CD14-positive monocyte (primary cell): ENCODE measurements at regions not wholly inside any gene's neighbourhood (a gene's known extent, or its start where the extent isn't known, plus 50 kb on each side); places are given as distances from the start of the nearest gene placed in this dataset.

Source experiments
- DNase-seq, 3 donors: peaks; one replicate each; pipeline ENCODE4 v3.0.0-alpha.2; 2011 to 2022
- H2AFZ ChIP-seq: 2 replicates; pipeline ENCODE4 v1.6.0; 2012; ENCODE audit warnings: mild to moderate bottlenecking, low read depth, low read length, inconsistent platforms; ENCODE audit not compliant: insufficient read depth, poor library complexity, severe bottlenecking
- H3K27ac ChIP-seq, 2 donors: 1 replicate in 1 of 2; 2 replicates in 1 of 2; pipeline ENCODE4 v1.5.1; 2012 to 2013; ENCODE audit warnings: low read length in 2 of 2, control low read depth in 1 of 2, inconsistent platforms in 1 of 2, low read depth in 1 of 2, mild to moderate bottlenecking in 1 of 2
- H3K27me3 ChIP-seq, 2 donors: one replicate each; pipeline versions ENCODE4 v1.6.0 to v1.6.1; 2011 to 2013; ENCODE audit warnings: low read length in 2 of 2; ENCODE audit not compliant: control insufficient read depth in 2 of 2, insufficient read depth in 2 of 2
- H3K36me3 ChIP-seq, 2 donors: replicated peaks in 1 of 2; 1 replicate in 1 of 2; 2 replicates in 1 of 2; pipeline versions ENCODE4 v1.5.1 to v1.6.1; 2012 to 2013; ENCODE audit warnings: low read length in 2 of 2, control low read depth in 1 of 2, inconsistent platforms in 1 of 2, mild to moderate bottlenecking in 1 of 2; ENCODE audit not compliant: insufficient read depth in 2 of 2, control insufficient read depth in 1 of 2
- H3K4me1 ChIP-seq, 2 donors: 1 replicate in 1 of 2; 2 replicates in 1 of 2; pipeline versions ENCODE4 v1.5.1 to v1.6.1; 2012 to 2013; ENCODE audit warnings: low read length in 2 of 2, control low read depth in 1 of 2, inconsistent platforms in 1 of 2, mild to moderate bottlenecking in 1 of 2, moderate library complexity in 1 of 2; ENCODE audit not compliant: insufficient read depth in 2 of 2, control insufficient read depth in 1 of 2
- H3K4me2 ChIP-seq: replicated peaks from 2 replicates; pipeline ENCODE3; 2012; ENCODE audit warnings: low read length, moderate library complexity, mild to moderate bottlenecking; ENCODE audit not compliant: poor library complexity, severe bottlenecking; ENCODE audit errors: extremely low read depth
- H3K4me3 ChIP-seq, 3 experiments: fragments of 200-600 bp in 1 of 3; sonication (generic) in 1 of 3; replicated peaks in 1 of 3; 1 replicate in 2 of 3; 2 replicates in 1 of 3; pipeline ENCODE4 v1.5.1; 2011 to 2013; ENCODE audit warnings: low read length in 3 of 3, mild to moderate bottlenecking in 3 of 3, control low read depth in 2 of 3, low read depth in 2 of 3, inconsistent platforms in 1 of 3, moderate library complexity in 1 of 3
- H3K79me2 ChIP-seq: 2 replicates; pipeline ENCODE4 v1.6.0; 2012; ENCODE audit warnings: mild to moderate bottlenecking, control low read depth, inconsistent platforms, low read length, moderate library complexity; ENCODE audit not compliant: insufficient read depth
- H3K9ac ChIP-seq: 2 replicates; pipeline ENCODE4 v1.6.0; 2017; ENCODE audit warnings: low read length, mild to moderate bottlenecking; ENCODE audit not compliant: insufficient read depth, poor library complexity, severe bottlenecking
- H3K9me3 ChIP-seq, 2 donors: replicated peaks in 1 of 2; 1 replicate in 1 of 2; 2 replicates in 1 of 2; pipeline versions ENCODE4 v1.5.1 to v1.6.1; 2012 to 2013; ENCODE audit warnings: low read length in 2 of 2, control low read depth in 1 of 2; ENCODE audit not compliant: control insufficient read depth in 1 of 2, insufficient read depth in 1 of 2
- H4K20me1 ChIP-seq: 2 replicates; pipeline ENCODE4 v1.6.0; 2012; ENCODE audit warnings: mild to moderate bottlenecking, low read length, control low read depth, moderate library complexity; ENCODE audit not compliant: insufficient read depth
- H3K27ac Mint-ChIP-seq, 7 donors: one replicate each; pipeline ENCODE4 v1.8.0; 2020; ENCODE audit warnings: mild to moderate bottlenecking in 7 of 7, mixed read lengths in 7 of 7, moderate library complexity in 6 of 7, inconsistent platforms in 2 of 7
- H3K27me3 Mint-ChIP-seq, 3 donors: one replicate each; pipeline ENCODE4 v1.8.0; 2021 to 2022; ENCODE audit warnings: low read depth in 3 of 3, mild to moderate bottlenecking in 3 of 3, mixed read lengths in 3 of 3, moderate library complexity in 3 of 3, inconsistent platforms in 1 of 3
- H3K36me3 Mint-ChIP-seq, 2 donors: one replicate each; pipeline ENCODE4 v1.8.0; 2020; ENCODE audit warnings: mixed read lengths in 2 of 2, inconsistent platforms in 1 of 2, mild to moderate bottlenecking in 1 of 2
- H3K4me1 Mint-ChIP-seq: one replicate; pipeline ENCODE4 v1.8.0; 2020; ENCODE audit warnings: mild to moderate bottlenecking, mixed read lengths
- H3K4me3 Mint-ChIP-seq, 2 donors: one replicate each; pipeline ENCODE4 v1.8.0; 2020; ENCODE audit warnings: mild to moderate bottlenecking in 2 of 2, mixed read lengths in 2 of 2, moderate library complexity in 1 of 2
- H3K9me3 Mint-ChIP-seq, 7 donors: one replicate each; pipeline ENCODE4 v1.8.0; 2020 to 2022; ENCODE audit warnings: mixed read lengths in 7 of 7, mild to moderate bottlenecking in 6 of 7, moderate library complexity in 6 of 7, inconsistent platforms in 2 of 7
- CTCF ChIP-seq: fragments of 200-600 bp; IDR thresholded peaks from one replicate; pipeline ENCODE4 v1.8.0; 2022; ENCODE audit warnings: antibody characterized with exemption, mild to moderate bottlenecking
- WGBS: methylation state at CpG from one replicate; pipeline ENCODE4 v1.1.5; 2013; ENCODE audit warnings: missing lambda C conversion rate; ENCODE audit not compliant: insufficient coverage; 5-methylcytosine and 5-hydroxymethylcytosine counted together
- intact Hi-C, 2 donors: fragments of 100-400 bp; cut with micrococcal nuclease; formaldehyde crosslinking; loops; one replicate each; pipeline versions ENCODE4 v1.15.0 to v1.15.1; 2023

- Histone ChIP-seq H4K20me1 (no peaks in the 10 kb centered on the region), H3K4me3 (no peak overlapping the region), H2AFZ (peak overlapping the region; percentile 27), H3K27me3 (no peaks in the 10 kb centered on the region), H3K4me2 (no peak overlapping the region), H3K36me3 (no peaks in the 10 kb centered on the region), H3K9ac (no peak overlapping the region), H3K79me2 (no peaks in the 10 kb centered on the region), H3K27ac (no peak overlapping the region), H3K9me3 (peaks cover 0 to 6% of the 10 kb centered on the region in 2 donors), H3K4me1 (no peaks in the 10 kb centered on the region)
- intact Hi-C loops = no loop called here
- Mint-ChIP-seq H3K4me1 (peaks cover 13% of the 10 kb centered on the region), H3K36me3 (no peaks in the 10 kb centered on the region), H3K4me3 (peak overlapping the region in 1 of 2 donors; percentile 50), H3K27me3 (no peaks in the 10 kb centered on the region), H3K9me3 (peaks cover 3 to 8% (median 6%) of the 10 kb centered on the region in 7 donors), H3K27ac (peak overlapping the region in 1 of 7 donors; percentile 11)
- TF ChIP-seq CTCF = no peak
- 0% methylated on average over 3 of the region's 5 CpGs for WGBS
- DNase-seq = peak in 1 of 3 donors; percentile 4
Measured at GRCh38 chr2:59594671-59595222, 958.7 kb downstream of the BCL11A start.

GRCh38 chr2:59590798-59591197, 962.7 kb downstream of the BCL11A start:
- Mint-ChIP-seq H3K4me3 (no peak overlapping the region), H3K9me3 (peaks cover 0 to 3% (median 0%) of the 10 kb centered on the region in 7 donors), H3K36me3 (no peaks in the 10 kb centered on the region), H3K27ac (no peak overlapping the region), H3K4me1 (peaks cover 13% of the 10 kb centered on the region), H3K27me3 (no peaks in the 10 kb centered on the region)
- no peak overlapping the region for H3K4me3 ChIP-seq
- H3K9me3 ChIP-seq = no peaks in the 10 kb centered on the region
- no peaks in the 10 kb centered on the region for H3K27me3 ChIP-seq
- intact Hi-C loops = no loop called here
- H3K4me1 ChIP-seq = no peaks in the 10 kb centered on the region
- no peak overlapping the region for H3K27ac ChIP-seq
- no peaks in the 10 kb centered on the region for H4K20me1 ChIP-seq
- no peaks in the 10 kb centered on the region for H3K79me2 ChIP-seq
- TF ChIP-seq CTCF = no peak
- DNase-seq = no peak
- no peak overlapping the region for H3K4me2 ChIP-seq
- H2AFZ ChIP-seq = no peak overlapping the region
- no peaks in the 10 kb centered on the region for H3K36me3 ChIP-seq
- no peak overlapping the region for H3K9ac ChIP-seq
